SK-N-DZ (cell line): ENCODE measurements at regions not wholly inside any gene's neighbourhood (a gene's known extent, or its start where the extent isn't known, plus 50 kb on each side); places are given as distances from the start of the nearest gene placed in this dataset.

Experiments
- DNase-seq: peaks from one replicate; pipeline ENCODE4 v3.0.0-alpha.2; 2015; ENCODE audit warnings: low spot score

DNA sequence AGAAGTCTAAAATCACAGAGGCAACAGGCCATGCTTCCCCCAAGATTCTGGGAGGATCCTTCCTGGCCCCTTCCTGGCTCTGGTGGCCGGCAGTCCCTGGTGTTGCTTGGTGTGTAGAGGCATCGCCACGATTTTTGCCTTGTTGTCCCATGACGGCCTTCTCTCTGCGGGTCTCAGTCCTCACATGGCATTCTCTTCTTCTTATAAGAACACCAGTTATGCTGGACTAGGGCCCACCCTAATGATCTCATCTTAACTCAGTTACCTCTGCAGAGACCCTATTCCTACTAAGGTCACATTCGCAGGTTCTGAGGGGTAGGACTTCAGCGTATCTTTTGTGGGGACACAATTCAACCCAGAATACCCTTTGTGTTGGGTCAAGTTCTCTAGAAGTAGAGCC, 168.0 kb downstream of the LINC00237 start:
- no peak for DNase-seq

DNA sequence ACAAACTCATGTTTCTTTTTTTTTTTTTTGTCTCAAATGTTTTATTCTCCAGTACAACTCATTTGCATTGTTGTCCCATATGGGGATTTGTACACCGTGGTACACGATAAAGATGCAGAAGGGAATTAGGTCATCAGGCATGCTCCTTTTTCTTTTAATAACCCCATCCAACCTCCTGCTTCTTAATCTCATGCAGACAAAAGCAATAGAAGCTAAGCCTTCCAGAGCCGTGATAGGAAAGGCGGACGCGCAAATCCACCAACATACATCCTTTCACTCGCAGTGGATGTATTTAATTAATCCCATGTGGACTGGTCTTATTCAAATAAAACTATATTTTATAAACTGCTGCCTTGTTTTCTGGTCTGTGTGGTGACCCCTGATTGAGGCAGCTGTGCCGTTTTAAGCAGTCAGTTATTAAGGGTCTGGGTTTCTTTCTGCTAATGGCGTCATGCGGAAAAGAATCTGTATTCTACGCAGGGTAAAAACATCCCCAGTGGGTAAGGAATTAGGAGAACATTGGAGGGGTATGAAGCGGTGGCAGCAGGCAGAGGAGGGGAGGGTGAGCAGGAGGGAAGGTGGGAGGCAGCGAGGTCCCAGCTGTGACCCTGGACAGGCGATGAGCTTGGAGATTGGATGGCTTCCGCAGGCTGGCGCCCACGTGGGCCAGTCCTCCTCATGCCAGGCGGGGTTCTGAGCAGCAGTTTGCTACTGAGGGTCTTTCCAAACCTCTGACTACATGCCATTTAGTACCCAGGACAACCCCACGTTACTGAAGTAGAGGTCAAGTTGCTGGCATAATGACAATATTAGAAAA, 172.8 kb downstream of the LINC00237 start:
- no peak for DNase-seq

DNA sequence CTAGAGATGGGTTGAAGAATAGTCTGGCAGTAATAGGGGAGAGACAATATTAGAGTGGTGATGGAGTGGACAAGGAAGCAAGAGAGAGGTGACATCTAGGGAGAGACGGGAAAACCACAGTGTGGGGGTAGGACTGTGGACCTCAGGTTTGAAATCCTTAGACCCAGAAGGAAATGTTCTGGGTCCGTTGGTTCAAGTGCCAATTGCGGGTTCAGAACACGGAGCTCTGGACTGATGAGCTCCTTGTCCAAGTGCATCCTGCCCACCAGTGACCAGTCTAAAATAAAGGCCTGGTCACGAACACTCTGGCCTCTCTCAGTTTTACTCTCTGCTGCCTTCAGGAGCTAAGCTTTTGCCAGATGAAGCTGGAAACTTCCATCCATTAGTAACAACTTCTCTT, 174.0 kb downstream of the LINC00237 start:
- DNase-seq, result no peak

DNA sequence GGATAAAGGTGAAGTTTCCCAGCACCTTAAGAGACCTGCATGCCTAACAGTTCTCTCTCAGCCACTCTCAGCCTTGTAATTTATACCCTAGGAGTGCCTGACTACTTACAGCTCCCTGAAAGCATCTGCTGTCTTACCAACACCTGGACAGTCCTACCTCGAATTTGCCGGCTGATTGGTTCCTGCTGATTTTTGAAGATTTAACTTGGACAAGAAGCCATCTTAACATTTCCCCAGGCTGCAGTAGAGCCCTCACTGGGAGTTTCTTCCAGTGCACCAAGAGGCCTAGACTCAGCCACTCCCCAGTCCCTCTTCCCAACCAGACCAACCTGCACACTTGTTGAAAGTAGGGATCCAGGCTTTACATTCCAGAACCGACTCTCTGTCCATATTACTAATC, 174.5 kb downstream of the LINC00237 start:
- DNase-seq, result no peak

DNA sequence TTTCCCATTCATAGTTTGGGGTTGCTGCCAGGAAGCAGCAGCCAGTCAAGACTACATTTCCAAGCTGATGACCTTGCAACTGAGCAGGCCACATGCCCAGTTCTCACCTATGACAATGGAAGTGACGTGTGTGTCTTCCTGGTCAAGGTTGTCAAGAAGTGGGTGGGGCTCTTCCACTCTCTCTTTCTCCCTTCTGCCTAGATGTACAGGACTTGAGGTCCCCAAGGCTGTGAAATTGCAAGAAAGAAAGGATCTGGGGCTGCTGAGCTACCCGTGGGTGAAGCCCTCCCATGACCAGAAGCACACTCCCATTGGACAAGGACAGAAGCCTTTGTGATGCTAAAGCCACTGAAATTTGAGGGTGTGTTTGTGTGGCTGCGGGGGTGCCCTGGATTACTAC, 175.1 kb downstream of the LINC00237 start:
- no peak for DNase-seq

DNA sequence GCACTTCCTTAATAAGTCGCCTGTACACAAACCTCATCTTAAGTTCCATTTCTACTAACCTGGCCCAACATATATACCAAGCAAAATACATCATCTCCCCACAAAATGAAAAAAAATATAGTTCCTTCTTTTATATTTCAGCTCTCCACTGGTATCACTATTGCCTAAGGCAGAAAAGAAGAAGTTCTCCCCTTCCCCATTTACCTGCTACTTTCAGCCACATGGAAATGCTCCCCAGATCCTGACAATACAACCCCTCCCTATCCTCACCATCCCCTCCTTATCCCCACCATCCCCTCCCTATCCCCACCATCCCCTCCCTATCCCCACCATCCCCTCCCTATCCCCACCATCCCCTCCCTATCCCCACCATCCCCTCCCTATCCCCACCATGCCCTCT, 175.7 kb downstream of the LINC00237 start:
- DNase-seq, result no peak

DNA sequence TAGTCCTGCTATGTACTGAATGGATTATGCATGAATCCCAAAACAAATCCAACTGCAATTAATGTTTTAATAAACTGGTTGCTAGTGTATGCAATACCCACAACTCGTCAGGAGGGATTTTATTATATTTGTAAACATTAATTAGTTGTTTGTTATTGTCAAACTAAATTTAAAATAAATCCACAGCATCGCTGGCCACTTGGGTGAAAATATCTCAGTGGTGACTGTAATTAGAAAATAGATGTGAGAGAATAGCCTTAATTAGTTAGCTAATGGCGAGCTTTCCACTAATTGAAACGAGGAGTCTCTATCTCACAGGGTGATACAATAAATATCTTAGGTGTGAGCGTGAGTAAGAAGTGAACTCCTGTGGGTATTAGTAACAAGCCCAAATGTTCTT, 176.8 kb downstream of the LINC00237 start:
- no peak for DNase-seq

DNA sequence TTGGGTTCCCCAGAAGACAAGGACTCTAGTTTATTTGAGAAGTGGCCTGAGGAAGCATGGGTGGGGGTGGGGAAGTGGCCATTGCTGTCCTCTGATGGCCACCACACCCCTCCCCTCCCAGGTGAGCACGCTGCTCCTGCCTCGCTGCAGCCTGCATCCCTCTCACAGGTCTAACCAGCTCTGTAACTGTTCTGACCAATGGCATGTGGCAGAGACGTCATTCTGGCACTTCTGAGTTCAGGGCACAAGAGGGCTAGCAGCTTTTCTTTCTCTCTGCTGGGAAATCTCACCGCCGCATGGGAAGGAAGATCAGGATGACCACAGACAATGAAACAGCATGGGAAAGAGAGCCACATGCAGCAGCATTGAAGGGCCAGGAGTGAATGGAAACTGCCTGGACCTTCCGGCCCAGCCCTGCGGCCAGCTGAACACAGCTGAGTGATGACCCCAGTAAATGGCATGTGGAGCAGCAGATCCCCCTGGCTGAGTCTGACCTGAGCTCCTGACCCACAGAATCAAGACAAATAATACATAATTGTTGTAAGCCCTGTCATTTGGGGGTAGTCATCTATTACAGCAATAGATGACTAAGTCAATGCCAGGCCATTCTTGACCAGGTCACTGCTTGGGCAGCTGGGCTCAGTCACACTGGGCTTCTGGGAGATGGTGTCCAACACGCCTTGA, 179.8 kb downstream of the LINC00237 start:
- no peak for DNase-seq

DNA sequence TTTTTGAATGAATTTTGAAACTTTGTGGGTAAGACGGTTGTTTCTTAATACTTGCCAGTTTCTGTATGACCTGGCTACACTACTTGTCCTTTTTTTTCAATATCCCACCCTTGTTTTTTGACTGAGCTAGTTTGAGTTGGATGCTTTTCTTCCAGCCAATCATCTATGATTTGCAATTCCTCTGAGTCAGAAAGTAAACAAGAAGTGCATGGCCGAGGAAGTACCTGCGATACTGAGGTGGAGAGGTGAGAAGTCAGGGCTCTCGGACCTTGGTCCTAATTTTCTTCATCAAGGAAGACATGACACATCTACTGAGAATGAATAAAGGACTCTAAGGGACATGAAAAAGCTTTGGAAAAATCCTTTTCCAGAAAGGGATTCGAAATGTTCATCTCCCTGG, 185.7 kb downstream of the LINC00237 start:
- no peak for DNase-seq

DNA sequence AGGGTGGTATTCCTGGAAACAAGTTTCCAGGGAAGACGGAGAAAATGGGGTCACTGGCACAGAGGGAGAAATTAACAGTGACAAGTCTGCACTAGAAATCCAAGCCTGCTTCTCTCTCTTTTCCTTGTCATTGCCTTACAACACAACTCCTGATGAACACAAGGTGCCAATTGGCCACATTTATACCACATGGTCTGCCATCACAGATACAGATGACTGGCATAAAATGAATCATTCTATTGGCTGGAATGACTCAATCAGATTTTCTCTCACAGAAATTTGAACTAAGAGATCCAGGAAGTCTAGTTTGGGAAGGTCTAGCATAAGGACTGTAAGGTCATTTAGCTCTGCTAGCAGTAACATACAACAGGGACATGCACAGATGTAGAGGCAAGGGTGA, 190.3 kb downstream of the LINC00237 start:
- DNase-seq, result no peak

DNA sequence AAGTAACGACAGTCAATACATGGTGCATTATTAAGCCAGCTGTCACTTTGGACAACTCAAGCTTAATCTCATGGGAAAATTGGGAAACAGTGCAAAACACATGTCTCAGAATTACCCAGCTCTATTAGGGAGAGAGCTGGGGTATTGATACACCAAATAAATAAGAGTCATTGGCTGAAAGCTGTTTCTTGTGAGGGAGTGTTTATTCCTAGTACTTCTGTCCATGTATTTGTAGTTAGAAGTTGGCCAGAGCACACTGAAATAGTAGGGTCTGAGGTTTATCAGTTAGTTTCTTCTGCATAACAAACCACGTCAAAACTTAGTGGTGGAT, 192.0 kb upstream of the RALGAPA2 start:
- DNase-seq, result no peak

DNA sequence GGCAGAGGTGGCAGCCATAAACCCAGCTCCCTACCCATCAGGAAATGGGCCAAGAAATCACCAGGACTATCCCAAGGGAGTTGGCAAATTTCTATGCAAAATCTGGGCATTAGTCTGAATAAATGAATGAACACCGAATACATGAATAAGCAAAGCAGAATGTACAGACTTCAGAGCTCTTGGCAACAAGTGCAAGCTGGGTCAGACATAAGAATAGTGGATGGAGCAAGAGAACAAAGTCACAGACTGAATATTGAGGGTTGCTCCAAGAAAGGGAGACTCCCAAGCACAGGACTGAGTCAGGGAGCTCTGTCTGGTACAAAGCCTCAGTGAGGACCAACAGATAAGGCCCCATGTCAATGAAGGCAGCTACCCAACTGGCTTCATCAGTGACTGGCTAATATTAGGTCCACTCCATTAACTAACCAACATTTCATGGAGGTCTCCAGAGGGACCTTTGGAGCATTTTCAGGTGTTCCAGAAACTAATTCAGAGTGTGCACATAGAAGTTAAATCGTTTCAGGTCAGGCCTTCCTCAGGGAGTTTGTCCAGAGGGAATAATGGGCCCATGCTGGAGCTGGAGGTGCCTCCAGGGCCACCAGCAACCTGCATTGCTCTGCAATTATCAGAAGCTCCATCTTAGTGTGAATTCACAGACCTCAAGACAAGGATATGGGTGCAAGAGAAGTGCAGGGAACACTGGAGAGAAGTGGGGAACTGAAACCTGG, 191.5 kb upstream of the RALGAPA2 start:
- DNase-seq, result no peak

DNA sequence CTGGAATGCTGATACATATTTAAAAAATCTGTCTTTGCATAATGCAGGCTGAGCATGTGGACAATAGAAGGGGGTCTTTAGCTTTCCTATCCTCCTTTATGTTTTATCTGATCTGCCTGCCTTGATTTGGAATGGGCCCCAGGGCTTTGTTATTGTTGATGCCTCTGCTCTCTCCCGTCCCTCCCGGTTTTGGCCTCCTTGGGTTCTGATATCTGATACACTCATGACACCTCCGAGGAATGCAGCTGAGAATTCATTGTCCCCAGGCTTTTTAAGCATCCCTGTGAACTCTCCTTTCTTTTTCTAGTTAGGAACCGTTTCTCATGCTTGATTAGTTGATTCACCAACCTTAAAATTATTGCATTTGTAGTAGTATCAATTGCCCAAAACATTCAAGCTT, 185.5 kb upstream of the RALGAPA2 start:
- no peak for DNase-seq

DNA sequence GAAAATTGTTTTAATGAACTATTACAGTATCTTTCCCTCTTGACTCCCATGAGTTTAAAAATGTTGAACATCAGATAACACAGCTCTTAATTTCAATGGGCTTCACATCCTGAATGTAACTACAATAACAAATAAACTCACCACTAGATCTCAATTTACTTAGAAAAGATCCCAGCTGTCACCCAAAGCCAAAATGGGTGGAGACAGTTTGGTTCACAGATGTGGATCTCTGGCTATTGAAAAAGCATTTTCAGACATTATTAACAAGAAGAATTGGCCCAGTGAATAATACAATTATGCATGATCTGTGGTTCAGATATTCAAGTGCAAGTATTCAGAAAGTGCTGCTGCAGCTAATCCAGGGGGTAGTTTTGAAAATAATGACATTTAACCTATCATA, 184.7 kb upstream of the RALGAPA2 start:
- no peak for DNase-seq

DNA sequence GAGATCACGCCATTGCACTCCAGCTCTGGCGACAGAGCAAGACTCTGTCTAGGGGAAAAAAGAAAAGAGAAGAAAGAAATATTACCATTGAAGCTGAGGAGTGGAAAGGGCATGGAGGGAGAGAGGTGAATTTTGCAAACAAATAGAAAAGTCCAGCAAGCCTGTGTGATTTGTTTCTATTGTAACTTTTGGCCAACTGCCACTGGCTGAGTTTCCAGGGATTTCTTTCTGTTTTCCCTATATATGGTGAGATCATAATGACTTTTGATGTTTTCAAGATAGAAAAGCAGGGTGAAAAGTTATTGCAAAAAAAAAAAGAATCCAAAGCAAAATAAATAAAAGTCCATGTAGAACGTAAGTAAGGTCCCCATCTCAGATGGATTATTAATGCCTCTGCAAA, 184.2 kb upstream of the RALGAPA2 start:
- DNase-seq, result no peak

DNA sequence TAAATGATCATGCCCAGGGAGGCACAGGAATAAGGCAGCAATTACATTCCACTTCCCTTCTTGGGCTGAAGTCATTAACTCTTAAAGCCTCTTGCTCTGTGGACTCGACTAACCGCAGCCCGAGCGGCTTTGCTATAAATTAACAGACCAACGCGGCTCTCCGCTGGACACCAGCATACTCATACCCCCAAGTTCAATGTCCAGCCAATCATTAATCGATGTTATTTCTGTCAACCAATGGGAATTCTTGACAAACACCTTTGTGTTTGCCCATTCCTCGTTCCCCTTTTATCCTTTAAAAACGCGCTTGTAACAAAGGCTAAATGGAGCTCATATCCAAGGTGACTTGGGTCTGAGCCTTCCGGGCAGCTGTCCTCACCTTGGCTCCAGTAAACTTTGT, 183.1 kb upstream of the RALGAPA2 start:
- no peak for DNase-seq

DNA sequence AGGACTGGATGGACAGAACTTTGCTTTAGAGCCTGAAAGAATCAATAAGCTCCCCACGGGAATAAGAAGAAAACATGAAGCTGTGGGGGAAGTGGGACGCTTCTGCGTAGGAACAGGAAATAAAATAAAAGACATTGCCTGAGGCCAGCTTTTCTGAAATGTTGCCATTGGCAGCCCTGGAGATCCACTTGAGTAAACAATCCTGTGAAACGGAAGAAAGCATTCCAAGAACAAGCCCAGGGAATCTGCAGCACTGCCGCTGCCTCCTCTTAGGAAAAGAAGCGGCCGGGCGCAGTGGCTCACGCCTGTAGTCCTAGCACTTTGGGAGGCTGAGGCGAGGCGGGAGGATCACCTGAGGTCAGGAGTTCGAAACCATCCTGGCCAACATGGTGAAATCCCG, 182.3 kb upstream of the RALGAPA2 start:
- no peak for DNase-seq

DNA sequence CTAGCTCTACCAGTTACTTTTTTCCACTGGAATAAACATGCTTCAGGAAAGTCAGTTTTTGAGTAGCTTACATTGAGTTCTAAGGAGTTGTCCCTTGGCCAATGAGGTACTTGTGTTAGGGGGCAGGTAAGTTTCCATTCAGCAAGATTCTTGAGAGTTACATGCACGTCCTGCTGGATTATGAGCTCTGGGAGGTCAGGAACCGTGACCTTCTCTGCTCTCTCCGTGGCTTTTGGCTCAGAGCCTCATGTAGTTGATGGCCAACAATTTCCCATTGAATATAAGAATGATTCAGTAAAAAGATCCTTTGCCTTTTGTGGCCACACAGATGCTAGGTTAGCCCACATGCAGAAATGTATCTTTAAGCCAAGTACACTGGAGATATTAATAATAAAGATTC, 181.8 kb upstream of the RALGAPA2 start:
- DNase-seq, result no peak

DNA sequence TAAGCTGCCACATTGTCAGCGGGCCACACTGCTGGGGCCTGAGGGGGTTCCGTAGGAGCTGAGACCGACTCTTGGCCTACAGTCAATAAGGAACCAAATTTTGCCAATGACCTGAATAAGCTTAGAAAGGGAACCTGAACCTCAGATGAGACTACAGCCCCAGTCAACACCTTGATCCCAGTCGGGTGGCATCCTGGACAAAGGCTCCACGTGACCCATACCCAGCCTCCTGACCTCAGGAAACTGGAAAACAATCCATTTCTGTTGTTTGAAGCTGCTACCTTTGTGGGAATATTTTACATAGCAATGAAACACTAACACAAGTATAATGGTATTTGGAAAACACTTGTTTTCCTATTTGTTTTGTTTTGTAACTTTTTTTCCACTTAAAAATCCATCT, 179.9 kb upstream of the RALGAPA2 start:
- no peak for DNase-seq

DNA sequence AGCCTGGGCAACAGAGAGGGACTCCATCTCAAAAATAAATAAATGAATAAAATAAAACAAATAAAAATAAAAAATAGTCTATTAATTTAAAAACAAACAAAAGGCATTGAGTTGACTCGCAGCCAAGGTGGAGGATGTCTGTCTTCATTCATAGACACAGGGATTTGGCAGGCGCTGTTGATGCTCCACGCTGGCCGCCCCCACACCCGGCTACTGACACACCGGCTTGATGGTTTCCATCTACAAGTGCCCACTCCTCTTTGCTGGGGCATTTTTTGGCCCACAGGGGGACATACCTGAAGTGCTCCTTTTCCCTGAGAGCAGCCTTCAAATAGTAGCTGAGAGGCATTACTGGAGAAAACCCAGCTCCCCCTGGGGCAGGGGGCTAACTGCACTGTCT, 178.3 kb upstream of the RALGAPA2 start:
- DNase-seq, result no peak

DNA sequence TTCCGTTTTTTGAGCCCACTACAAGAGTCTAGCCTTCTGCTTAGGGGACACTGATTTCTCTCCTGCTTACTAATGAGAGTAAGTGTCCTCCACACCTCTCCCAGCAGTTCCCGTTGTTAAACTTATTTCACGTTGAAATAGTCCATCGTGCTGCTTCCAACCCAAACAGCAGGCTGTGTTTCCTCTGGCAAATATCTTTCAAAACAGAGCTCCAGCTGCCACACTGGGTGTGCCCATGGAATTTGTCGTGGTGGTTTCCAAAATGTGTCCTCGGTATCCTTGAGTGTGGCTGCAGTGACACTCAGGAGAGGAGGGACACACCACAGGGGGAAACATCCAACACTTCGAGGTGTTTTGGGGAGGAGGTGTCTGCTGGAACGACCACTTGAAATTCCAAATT, 176.5 kb upstream of the RALGAPA2 start:
- DNase-seq, result no peak

DNA sequence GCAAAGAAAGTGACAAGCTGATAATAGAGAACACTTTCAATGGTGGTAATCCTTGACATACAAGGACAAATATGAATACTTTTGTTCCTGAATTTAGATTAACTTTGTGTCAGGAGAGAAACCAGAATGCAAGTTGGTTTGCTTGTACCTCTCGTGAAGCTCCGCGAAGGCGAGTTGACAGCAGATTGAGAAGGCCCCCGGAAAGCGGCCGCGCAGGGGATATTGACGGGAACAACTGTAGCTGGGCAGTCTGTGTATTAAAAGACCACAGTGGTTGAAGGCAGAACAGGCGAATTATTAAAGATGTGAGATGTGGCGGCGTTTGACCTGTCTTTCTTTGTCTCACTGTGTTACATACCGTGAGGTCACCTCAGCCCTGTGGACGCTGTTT, 175.8 kb upstream of the RALGAPA2 start:
- DNase-seq, result no peak
